Keratinocyte (primary cell): ENCODE measurements at regions not wholly inside any gene's neighbourhood (a gene's known extent, or its start where the extent isn't known, plus 50 kb on each side); places are given as distances from the start of the nearest gene placed in this dataset.

Experiments used
- DNase-seq: peaks from one replicate; pipeline ENCODE4 v3.0.0-alpha.2; 2011; ENCODE audit warnings: low read depth, missing footprints, low spot score
- FAIRE-seq: peaks from 2 replicates; lab custom pipeline; 2011; peaks lifted over from hg19 to GRCh38; lab: Jason Lieb, UNC
- H2AFZ ChIP-seq: 2 replicates; pipeline ENCODE4 v1.6.0; 2012; ENCODE audit warnings: low read length, control low read depth, inconsistent platforms; ENCODE audit not compliant: control insufficient read depth
- H3K27ac ChIP-seq: 2 replicates; pipeline ENCODE4 v1.5.1; 2011; ENCODE audit warnings: low read length; ENCODE audit not compliant: control insufficient read depth, insufficient read depth
- H3K27me3 ChIP-seq: 3 replicates; pipeline ENCODE4 v1.6.0; 2011; ENCODE audit warnings: low read length; ENCODE audit not compliant: control insufficient read depth, insufficient read depth; ENCODE audit errors: extremely low read depth
- H3K36me3 ChIP-seq, 2 experiments: 2 replicates in 1 of 2; 3 replicates in 1 of 2; pipeline ENCODE4 v1.5.1; 2011; ENCODE audit warnings: low read length in 2 of 2, mild to moderate bottlenecking in 1 of 2; ENCODE audit not compliant: control insufficient read depth in 2 of 2, insufficient read depth in 2 of 2; ENCODE audit errors: extremely low read depth in 1 of 2
- H3K4me1 ChIP-seq: 3 replicates; pipeline ENCODE4 v1.5.1; 2011; ENCODE audit warnings: low read length; ENCODE audit not compliant: control insufficient read depth, insufficient read depth; ENCODE audit errors: extremely low read depth
- H3K4me2 ChIP-seq: 3 replicates; pipeline ENCODE4 v1.6.0; 2011; ENCODE audit warnings: low read depth, low read length; ENCODE audit not compliant: control insufficient read depth, insufficient read depth; ENCODE audit errors: extremely low read depth
- H3K4me3 ChIP-seq, 3 experiments: fragments of 200-600 bp in 1 of 3; sonication (generic) in 1 of 3; 2 replicates in 2 of 3; 3 replicates in 1 of 3; pipeline ENCODE4 v1.5.1; 2011 to 2016; ENCODE audit warnings: low read length in 3 of 3, mild to moderate bottlenecking in 3 of 3, control low read depth in 2 of 3, inconsistent platforms in 1 of 3, low read depth in 1 of 3, mixed read lengths in 1 of 3, mixed run types in 1 of 3, moderate library complexity in 1 of 3; ENCODE audit not compliant: control insufficient read depth in 2 of 3, insufficient read depth in 2 of 3; ENCODE audit errors: extremely low read depth in 1 of 3
- H3K79me2 ChIP-seq: 2 replicates; pipeline ENCODE4 v1.6.0; 2012; ENCODE audit warnings: low read length; ENCODE audit not compliant: control insufficient read depth, insufficient read depth
- H3K9ac ChIP-seq: 3 replicates; pipeline ENCODE4 v1.6.0; 2011; ENCODE audit warnings: low read length; ENCODE audit not compliant: control insufficient read depth, insufficient read depth; ENCODE audit errors: extremely low read depth
- H3K9me1 ChIP-seq: 3 replicates; pipeline ENCODE4 v1.6.0; 2011; ENCODE audit warnings: low read length; ENCODE audit not compliant: control insufficient read depth, insufficient read depth; ENCODE audit errors: extremely low read depth
- H3K9me3 ChIP-seq: 2 replicates; pipeline ENCODE4 v1.5.1; 2012; ENCODE audit warnings: low read depth, low read length; ENCODE audit not compliant: control insufficient read depth
- H4K20me1 ChIP-seq: 3 replicates; pipeline ENCODE4 v1.6.0; 2011; ENCODE audit warnings: low read length; ENCODE audit not compliant: control insufficient read depth, insufficient read depth; ENCODE audit errors: extremely low read depth
- EZH2 ChIP-seq: IDR thresholded peaks from one replicate; pipeline ENCODE4 v1.6.1; 2012; ENCODE audit warnings: inconsistent platforms, mild to moderate bottlenecking, low read length, moderate library complexity
- dilution Hi-C: fragments of 300-500 bp; cut with MboI; formaldehyde crosslinking; loops from one replicate; pipeline ENCODE4 v1.7.0; 2020; ENCODE audit warnings: low sequenced_read_pairs; ENCODE audit not compliant: extremely low pct_ligation_motif_present
- TF ChIP-seq, protein P1 (sequence below), 3 experiments: IDR thresholded peaks in 1 of 3; conservative IDR thresholded peaks in 1 of 3; optimal IDR thresholded peaks in 1 of 3; 2 replicates in 2 of 3; 3 replicates in 1 of 3; pipeline versions ENCODE3 to v1.5.1; 2011; ENCODE audit warnings: low read length in 3 of 3, mild to moderate bottlenecking in 3 of 3, moderate library complexity in 2 of 3, control low read depth in 1 of 3, inconsistent platforms in 1 of 3; ENCODE audit not compliant: insufficient read depth in 2 of 3; ENCODE audit errors: extremely low read depth in 1 of 3

- Histone ChIP-seq H3K27ac (no peak overlapping the region), H4K20me1 (no peaks in the 10 kb centered on the region), H3K36me3 (no peaks in the 10 kb centered on the region), H3K4me3 (no peak overlapping the region), H2AFZ (no peak overlapping the region), H3K4me1 (no peaks in the 10 kb centered on the region), H3K27me3 (no peaks in the 10 kb centered on the region), H3K9ac (no peak overlapping the region), H3K9me1 (no peaks in the 10 kb centered on the region), H3K4me2 (no peak overlapping the region), H3K79me2 (no peaks in the 10 kb centered on the region), H3K9me3 (no peaks in the 10 kb centered on the region)
- FAIRE-seq (no peak), DNase-seq (no peak)
- dilution Hi-C loops = no loop called here
- TF ChIP-seq, protein P1, sequence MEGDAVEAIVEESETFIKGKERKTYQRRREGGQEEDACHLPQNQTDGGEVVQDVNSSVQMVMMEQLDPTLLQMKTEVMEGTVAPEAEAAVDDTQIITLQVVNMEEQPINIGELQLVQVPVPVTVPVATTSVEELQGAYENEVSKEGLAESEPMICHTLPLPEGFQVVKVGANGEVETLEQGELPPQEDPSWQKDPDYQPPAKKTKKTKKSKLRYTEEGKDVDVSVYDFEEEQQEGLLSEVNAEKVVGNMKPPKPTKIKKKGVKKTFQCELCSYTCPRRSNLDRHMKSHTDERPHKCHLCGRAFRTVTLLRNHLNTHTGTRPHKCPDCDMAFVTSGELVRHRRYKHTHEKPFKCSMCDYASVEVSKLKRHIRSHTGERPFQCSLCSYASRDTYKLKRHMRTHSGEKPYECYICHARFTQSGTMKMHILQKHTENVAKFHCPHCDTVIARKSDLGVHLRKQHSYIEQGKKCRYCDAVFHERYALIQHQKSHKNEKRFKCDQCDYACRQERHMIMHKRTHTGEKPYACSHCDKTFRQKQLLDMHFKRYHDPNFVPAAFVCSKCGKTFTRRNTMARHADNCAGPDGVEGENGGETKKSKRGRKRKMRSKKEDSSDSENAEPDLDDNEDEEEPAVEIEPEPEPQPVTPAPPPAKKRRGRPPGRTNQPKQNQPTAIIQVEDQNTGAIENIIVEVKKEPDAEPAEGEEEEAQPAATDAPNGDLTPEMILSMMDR (optimal IDR thresholded peaks at IDR 0.05 in 1 of 3, IDR thresholded peaks at IDR 0.05 in 1 of 3, conservative IDR thresholded peaks at IDR 0.05 in 1 of 3; ENCODE audit: extremely low read depth in 1 of 3, insufficient read depth in 2 of 3, low read length in 3 of 3) = peak in 2 of 3 experiments; percentile 33 to 48
- no peak for TF ChIP-seq EZH2
Observed at GRCh38 chrX:94831364-94831763, 1157.4 kb downstream of the FAM133A start.

GRCh38 chrX:94834226-94834625, 1160.2 kb downstream of the FAM133A start:
- no peak overlapping the region for H3K4me2 ChIP-seq
- H3K27me3 ChIP-seq = no peaks in the 10 kb centered on the region
- no peak for DNase-seq
- no peaks in the 10 kb centered on the region for H3K36me3 ChIP-seq
- no peaks in the 10 kb centered on the region for H3K4me1 ChIP-seq
- dilution Hi-C loops = no loop called here
- H4K20me1 ChIP-seq = no peaks in the 10 kb centered on the region
- no peaks in the 10 kb centered on the region for H3K9me3 ChIP-seq
- no peaks in the 10 kb centered on the region for H3K9me1 ChIP-seq
- no peak overlapping the region for H3K4me3 ChIP-seq
- no peak overlapping the region for H3K9ac ChIP-seq
- H3K79me2 ChIP-seq = no peaks in the 10 kb centered on the region
- no peak overlapping the region for H3K27ac ChIP-seq
- no peak for TF ChIP-seq EZH2
- TF ChIP-seq, protein P1 (optimal IDR thresholded peaks at IDR 0.05 in 1 of 3, IDR thresholded peaks at IDR 0.05 in 1 of 3, conservative IDR thresholded peaks at IDR 0.05 in 1 of 3; ENCODE audit: extremely low read depth in 1 of 3, insufficient read depth in 2 of 3, low read length in 3 of 3) = no peak
- FAIRE-seq = no peak
- H2AFZ ChIP-seq = no peak overlapping the region
